ENCODE measurements at regions not wholly inside any gene's neighbourhood (a gene's known extent, or its start where the extent isn't known, plus 50 kb on each side); places are given as distances from the start of the nearest gene placed in this dataset.

DNA sequence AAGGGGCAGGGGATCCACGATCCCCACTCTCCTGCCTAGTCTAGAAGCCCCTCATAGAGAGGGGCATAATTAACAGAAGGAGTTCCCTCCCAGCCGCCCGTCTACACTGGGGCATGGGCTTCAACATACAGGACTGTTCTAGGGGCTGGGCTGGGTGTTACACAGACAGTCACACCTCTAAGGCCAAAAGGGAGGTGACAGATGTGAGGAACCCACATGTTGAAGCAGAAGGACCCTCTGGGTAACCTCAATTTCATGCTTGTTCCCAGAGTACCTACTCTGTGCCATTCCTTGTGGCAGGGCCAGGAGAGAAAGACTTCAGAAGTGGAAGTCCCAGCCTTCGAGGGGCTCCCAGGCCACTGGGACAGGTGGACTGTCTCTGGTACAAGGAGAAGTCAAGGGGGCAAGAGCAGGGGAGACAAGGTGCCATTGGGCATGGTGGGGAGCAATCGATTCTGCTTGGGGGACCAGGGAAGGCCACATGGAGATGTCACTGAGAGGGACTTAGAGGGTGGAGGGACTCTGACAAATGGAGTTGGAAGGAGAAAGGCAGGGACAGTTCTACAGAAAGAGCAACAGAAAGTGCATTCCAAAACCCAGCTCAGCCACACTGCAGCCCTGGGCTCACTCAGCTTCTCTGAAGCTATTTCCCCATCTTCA lies 71.3 kb downstream of the CPN2 start:
- Histone ChIP-seq H3K36me3 (ENCODE audit: insufficient read depth, low read length) (no peaks in the 10 kb centered on the region), H3K4me1 (ENCODE audit: insufficient read depth, low read length, poor library complexity, severe bottlenecking) (peaks cover 9% of the 10 kb centered on the region), H3K4me3 (ENCODE audit: low read length, poor library complexity, severe bottlenecking) (no peak overlapping the region), H3K79me2 (ENCODE audit: insufficient read depth, low read length) (no peaks in the 10 kb centered on the region), H3K27me3 (ENCODE audit: insufficient read depth, low read length, poor library complexity, severe bottlenecking) (no peaks in the 10 kb centered on the region), H4K20me1 (ENCODE audit: insufficient read depth, low read length, poor library complexity, severe bottlenecking) (no peaks in the 10 kb centered on the region), H3K4me2 (ENCODE audit: low read depth, low read length, poor library complexity, severe bottlenecking) (no peak overlapping the region), H3K9me2 (replicated peaks; ENCODE audit: low read depth, low read length) (no peaks in the 10 kb centered on the region), H3K9ac (ENCODE audit: low read depth, low read length, poor library complexity, severe bottlenecking) (no peak overlapping the region), H2AFZ (ENCODE audit: low read length) (no peak overlapping the region), H3K9me3 (ENCODE audit: insufficient read depth, low read depth, low read length) (no peaks in the 10 kb centered on the region), H3F3A (ENCODE audit: low read depth) (peaks cover 6% of the 10 kb centered on the region; the same call in 1 of the 2 replicates)
- TF ChIP-seq, protein P1, sequence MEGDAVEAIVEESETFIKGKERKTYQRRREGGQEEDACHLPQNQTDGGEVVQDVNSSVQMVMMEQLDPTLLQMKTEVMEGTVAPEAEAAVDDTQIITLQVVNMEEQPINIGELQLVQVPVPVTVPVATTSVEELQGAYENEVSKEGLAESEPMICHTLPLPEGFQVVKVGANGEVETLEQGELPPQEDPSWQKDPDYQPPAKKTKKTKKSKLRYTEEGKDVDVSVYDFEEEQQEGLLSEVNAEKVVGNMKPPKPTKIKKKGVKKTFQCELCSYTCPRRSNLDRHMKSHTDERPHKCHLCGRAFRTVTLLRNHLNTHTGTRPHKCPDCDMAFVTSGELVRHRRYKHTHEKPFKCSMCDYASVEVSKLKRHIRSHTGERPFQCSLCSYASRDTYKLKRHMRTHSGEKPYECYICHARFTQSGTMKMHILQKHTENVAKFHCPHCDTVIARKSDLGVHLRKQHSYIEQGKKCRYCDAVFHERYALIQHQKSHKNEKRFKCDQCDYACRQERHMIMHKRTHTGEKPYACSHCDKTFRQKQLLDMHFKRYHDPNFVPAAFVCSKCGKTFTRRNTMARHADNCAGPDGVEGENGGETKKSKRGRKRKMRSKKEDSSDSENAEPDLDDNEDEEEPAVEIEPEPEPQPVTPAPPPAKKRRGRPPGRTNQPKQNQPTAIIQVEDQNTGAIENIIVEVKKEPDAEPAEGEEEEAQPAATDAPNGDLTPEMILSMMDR (conservative IDR thresholded peaks at IDR 0.05; ENCODE audit: low read length) = no peak
- TF ChIP-seq EZH2phosphoT487 (IDR thresholded peaks at IDR 0.05; ENCODE audit: borderline replicate concordance) = no peak

DNA sequence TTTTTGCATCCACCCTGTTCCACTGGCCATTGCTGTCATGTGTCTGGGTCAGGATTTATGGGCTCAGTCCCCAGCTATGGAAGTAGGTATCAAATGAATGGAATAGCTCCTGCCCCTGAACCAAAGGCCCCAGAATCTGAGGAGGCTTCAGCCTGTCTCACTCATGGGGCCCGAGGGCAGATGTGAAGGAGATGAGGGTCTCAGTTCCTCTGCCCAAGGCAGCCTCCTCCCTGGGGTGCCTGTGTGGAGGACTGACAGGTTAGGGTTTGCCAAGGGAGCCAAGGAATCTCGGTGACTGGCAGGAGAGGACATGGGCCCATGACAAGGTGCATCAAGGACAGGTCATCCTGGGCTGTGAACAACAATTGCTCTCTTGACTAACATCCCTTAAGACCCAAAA lies 70.4 kb downstream of the CPN2 start:
- no peaks in the 10 kb centered on the region for H3K9me2 ChIP-seq (replicated peaks; ENCODE audit: low read depth, low read length)
- H3K27me3 ChIP-seq (ENCODE audit: insufficient read depth, low read length, poor library complexity, severe bottlenecking) = no peaks in the 10 kb centered on the region
- H3K4me3 ChIP-seq (ENCODE audit: low read length, poor library complexity, severe bottlenecking) = no peak overlapping the region
- no peak overlapping the region for H2AFZ ChIP-seq (ENCODE audit: low read length)
- TF ChIP-seq, protein P1 (conservative IDR thresholded peaks at IDR 0.05; ENCODE audit: low read length) = no peak
- TF ChIP-seq EZH2phosphoT487 (IDR thresholded peaks at IDR 0.05; ENCODE audit: borderline replicate concordance) = no peak
- H3K9ac ChIP-seq (ENCODE audit: low read depth, low read length, poor library complexity, severe bottlenecking) = no peak overlapping the region
- no peaks in the 10 kb centered on the region for H3K36me3 ChIP-seq (ENCODE audit: insufficient read depth, low read length)
- H3K9me3 ChIP-seq (ENCODE audit: insufficient read depth, low read depth, low read length) = no peaks in the 10 kb centered on the region
- no peaks in the 10 kb centered on the region for H4K20me1 ChIP-seq (ENCODE audit: insufficient read depth, low read length, poor library complexity, severe bottlenecking)
- H3F3A ChIP-seq (ENCODE audit: low read depth) = no peaks in the 10 kb centered on the region
- peaks cover 15% of the 10 kb centered on the region for H3K4me1 ChIP-seq (ENCODE audit: insufficient read depth, low read length, poor library complexity, severe bottlenecking)
- no peak overlapping the region for H3K4me2 ChIP-seq (ENCODE audit: low read depth, low read length, poor library complexity, severe bottlenecking)
- H3K79me2 ChIP-seq (ENCODE audit: insufficient read depth, low read length) = no peaks in the 10 kb centered on the region

DNA sequence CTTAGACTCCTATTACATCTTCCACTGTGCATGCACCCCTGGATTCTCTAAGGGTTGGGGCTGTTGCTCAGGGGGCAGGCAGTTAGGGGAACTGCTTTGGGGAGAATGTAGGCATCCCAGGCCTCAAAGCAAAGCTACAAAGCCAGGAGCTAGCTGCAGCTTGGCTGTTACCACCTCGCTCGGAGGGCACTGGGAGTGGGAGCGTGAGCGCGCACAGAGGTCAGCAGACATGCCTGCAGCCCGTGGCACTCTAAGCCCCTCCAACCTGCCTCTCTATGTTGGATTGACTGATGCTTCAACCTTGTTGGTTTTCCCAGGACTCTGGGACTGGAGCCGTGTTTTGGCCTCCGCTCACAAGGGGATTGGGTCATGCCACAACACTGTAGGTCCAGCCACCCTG lies 69.8 kb downstream of the CPN2 start:
- Histone ChIP-seq H4K20me1 (ENCODE audit: insufficient read depth, low read length, poor library complexity, severe bottlenecking) (no peaks in the 10 kb centered on the region), H3K9me3 (ENCODE audit: insufficient read depth, low read depth, low read length) (no peaks in the 10 kb centered on the region), H3K9me2 (replicated peaks; ENCODE audit: low read depth, low read length) (no peaks in the 10 kb centered on the region), H3K79me2 (ENCODE audit: insufficient read depth, low read length) (no peaks in the 10 kb centered on the region), H3K36me3 (ENCODE audit: insufficient read depth, low read length) (no peaks in the 10 kb centered on the region), H3K4me3 (ENCODE audit: low read length, poor library complexity, severe bottlenecking) (no peak overlapping the region), H3K9ac (ENCODE audit: low read depth, low read length, poor library complexity, severe bottlenecking) (no peak overlapping the region), H3F3A (ENCODE audit: low read depth) (no peaks in the 10 kb centered on the region), H3K4me2 (ENCODE audit: low read depth, low read length, poor library complexity, severe bottlenecking) (no peak overlapping the region), H3K4me1 (ENCODE audit: insufficient read depth, low read length, poor library complexity, severe bottlenecking) (peaks cover 15% of the 10 kb centered on the region), H2AFZ (ENCODE audit: low read length) (no peak overlapping the region), H3K27me3 (ENCODE audit: insufficient read depth, low read length, poor library complexity, severe bottlenecking) (no peaks in the 10 kb centered on the region)
- TF ChIP-seq, protein P1 (conservative IDR thresholded peaks at IDR 0.05; ENCODE audit: low read length) = no peak
- TF ChIP-seq EZH2phosphoT487 (IDR thresholded peaks at IDR 0.05; ENCODE audit: borderline replicate concordance) = no peak

Data from Loucy (cell line).